GM19025 (cell line): ENCODE measurements at regions not wholly inside any gene's neighbourhood (a gene's known extent, or its start where the extent isn't known, plus 50 kb on each side); places are given as distances from the start of the nearest gene placed in this dataset.

Source experiments
- ATAC-seq: cut with Tn5 transposase; IDR thresholded peaks from one replicate; pipeline ENCODE4 v1.9.1; 2021; ENCODE audit warnings: mild to moderate bottlenecking, low read depth, moderate library complexity; ENCODE audit not compliant: unreplicated experiment

GRCh38 chr11:23542189-23542588 lies 681.9 kb upstream of the CCDC179 start:
- ATAC-seq = no peak

GRCh38 chr11:23542816-23543215 lies 682.5 kb upstream of the CCDC179 start:
- ATAC-seq = no peak

- no peak for ATAC-seq
Measured at GRCh38 chr11:23543651-23544222, 683.5 kb upstream of the CCDC179 start.

GRCh38 chr11:23551706-23552105 lies 691.4 kb upstream of the CCDC179 start:
- no peak for ATAC-seq

GRCh38 chr11:23554002-23554401 lies 693.7 kb upstream of the CCDC179 start:
- no peak for ATAC-seq

- ATAC-seq = no peak
Measured at GRCh38 chr11:23555085-23555484, 694.8 kb upstream of the CCDC179 start.

- ATAC-seq = no peak
Measured at GRCh38 chr11:23556163-23556750, 696.0 kb upstream of the CCDC179 start.

- ATAC-seq = no peak
Measured at GRCh38 chr11:23563591-23563990, 703.3 kb upstream of the CCDC179 start.

GRCh38 chr11:23564370-23564769 lies 704.1 kb upstream of the CCDC179 start:
- ATAC-seq = no peak

GRCh38 chr11:23569134-23569533 lies 708.9 kb upstream of the CCDC179 start:
- peak; percentile 30 for ATAC-seq

- peak; percentile 73 for ATAC-seq
Measured at GRCh38 chr11:23569547-23569946, 709.3 kb upstream of the CCDC179 start.

GRCh38 chr11:23570828-23571227 lies 710.6 kb upstream of the CCDC179 start:
- no peak for ATAC-seq

- ATAC-seq = no peak
Measured at GRCh38 chr11:23573429-23573828, 713.2 kb upstream of the CCDC179 start.

- no peak for ATAC-seq
Measured at GRCh38 chr11:23574149-23574548, 713.9 kb upstream of the CCDC179 start.

- no peak for ATAC-seq
Measured at GRCh38 chr11:23577296-23577695, 717.0 kb upstream of the CCDC179 start.

- ATAC-seq = no peak
Measured at GRCh38 chr11:23585416-23586104, 725.3 kb upstream of the CCDC179 start.

GRCh38 chr11:23586173-23586572 lies 725.9 kb upstream of the CCDC179 start:
- no peak for ATAC-seq

- no peak for ATAC-seq
Measured at GRCh38 chr11:23590596-23591308, 730.5 kb upstream of the CCDC179 start.

- ATAC-seq = no peak
Measured at GRCh38 chr11:23594755-23595154, 734.5 kb upstream of the CCDC179 start.

- ATAC-seq = no peak
Measured at GRCh38 chr11:23604966-23605365, 744.7 kb upstream of the CCDC179 start.

- ATAC-seq = no peak
Measured at GRCh38 chr11:23606191-23606590, 745.9 kb upstream of the CCDC179 start.
